IMR-90 (cell line): ENCODE measurements at regions not wholly inside any gene's neighbourhood (a gene's known extent, or its start where the extent isn't known, plus 50 kb on each side); places are given as distances from the start of the nearest gene placed in this dataset.

Source experiments
- ATAC-seq: fragments of 200-7000 bp; cut with Tn5 transposase; 2 replicates; pipeline ENCODE4 v1.9.1; 2020; ENCODE audit warnings: low read depth, mild to moderate bottlenecking, moderate library complexity
- BruUV-seq: library from RNA; stranded (reverse); fragments of 400-500 nt; replicated peaks from 2 replicates; lab custom pipeline; 2021; lab: Mats Ljungman, UMichigan
- CTCF ChIA-PET: fragments of 300-600 bp; formaldehyde crosslinking; extraction: SDS; loops from one replicate; lab custom pipeline; 2021; ENCODE audit warnings: antibody characterized with exemption; lab: Yijun Ruan, JAX
- POLR2A ChIA-PET: fragments of 300-600 bp; sonication (Branson Sonifier 250); formaldehyde crosslinking; loops from one replicate; lab custom pipeline; 2022; ENCODE audit warnings: antibody characterized with exemption; ENCODE audit not compliant: unreplicated experiment; lab: Charles Lee
- DNase-seq: peaks from one replicate; pipeline ENCODE4 v3.0.0; 2013
- H2AFZ ChIP-seq: replicated peaks from 2 replicates; pipeline ENCODE3; 2013; ENCODE audit warnings: low read length, mild to moderate bottlenecking; ENCODE audit not compliant: poor library complexity
- H2AK5ac ChIP-seq: 2 replicates; pipeline ENCODE4 v1.6.1; 2013; ENCODE audit warnings: low read depth, low read length, inconsistent platforms
- H2AK9ac ChIP-seq: replicated peaks from 2 replicates; pipeline ENCODE3; 2013; ENCODE audit warnings: mild to moderate bottlenecking, low read depth, low read length, moderate library complexity; ENCODE audit not compliant: poor library complexity
- H2BK120ac ChIP-seq: 2 replicates; pipeline ENCODE4 v1.6.1; 2013; ENCODE audit warnings: low read depth, low read length, inconsistent platforms
- H2BK15ac ChIP-seq: 3 replicates; pipeline ENCODE4 v1.6.1; 2013; ENCODE audit warnings: low read depth, low read length, inconsistent platforms
- H2BK20ac ChIP-seq: 2 replicates; pipeline ENCODE4 v1.6.1; 2013; ENCODE audit warnings: low read depth, mild to moderate bottlenecking, inconsistent platforms, low read length, moderate library complexity
- H2BK5ac ChIP-seq: 2 replicates; pipeline ENCODE4 v1.6.1; 2013; ENCODE audit warnings: mild to moderate bottlenecking, low read depth, low read length, inconsistent platforms; ENCODE audit not compliant: poor library complexity, severe bottlenecking
- H3K14ac ChIP-seq: replicated peaks from 2 replicates; pipeline ENCODE4 v1.6.1; 2013; ENCODE audit warnings: low read depth, low read length, inconsistent platforms
- H3K18ac ChIP-seq: 2 replicates; pipeline ENCODE4 v1.6.1; 2013; ENCODE audit warnings: low read depth, low read length, control low read depth
- H3K23ac ChIP-seq: 2 replicates; pipeline ENCODE4 v1.6.1; 2013; ENCODE audit warnings: low read depth, low read length, inconsistent platforms
- H3K27ac ChIP-seq: 2 replicates; pipeline ENCODE4 v1.5.1; 2013; ENCODE audit warnings: mild to moderate bottlenecking, control low read depth, low read length; ENCODE audit not compliant: insufficient read depth
- H3K27me3 ChIP-seq: 2 replicates; pipeline ENCODE4 v1.6.1; 2013; ENCODE audit warnings: low read length; ENCODE audit not compliant: control insufficient read depth, insufficient read depth
- H3K36me3 ChIP-seq: 2 replicates; pipeline ENCODE4 v1.6.1; 2013; ENCODE audit warnings: low read length, mixed read lengths; ENCODE audit not compliant: control insufficient read depth, insufficient read depth
- H3K4ac ChIP-seq: 2 replicates; pipeline ENCODE4 v1.6.1; 2013; ENCODE audit warnings: low read depth, low read length, inconsistent platforms
- H3K4me1 ChIP-seq: 2 replicates; pipeline ENCODE4 v1.6.1; 2013; ENCODE audit warnings: low read length, mixed read lengths; ENCODE audit not compliant: control insufficient read depth, insufficient read depth
- H3K4me2 ChIP-seq: 2 replicates; pipeline ENCODE4 v1.6.1; 2013; ENCODE audit warnings: low read depth, mild to moderate bottlenecking, control low read depth, low read length, moderate library complexity
- H3K4me3 ChIP-seq: 2 replicates; pipeline ENCODE4 v1.5.1; 2013; ENCODE audit warnings: low read depth, mild to moderate bottlenecking, control low read depth, low read length, moderate library complexity; ENCODE audit not compliant: insufficient read depth
- H3K56ac ChIP-seq: 2 replicates; pipeline ENCODE4 v1.6.1; 2013; ENCODE audit warnings: low read length, inconsistent platforms; ENCODE audit not compliant: insufficient read depth; ENCODE audit errors: extremely low read depth
- H3K79me1 ChIP-seq, 2 experiments: 2 replicates each; pipeline ENCODE4 v1.6.1; 2013; ENCODE audit warnings: low read length in 2 of 2, inconsistent platforms in 1 of 2, low read depth in 1 of 2
- H3K9ac ChIP-seq: 2 replicates; pipeline ENCODE4 v1.6.1; 2013; ENCODE audit warnings: low read depth, low read length, control low read depth
- H3K9me1 ChIP-seq: 2 replicates; pipeline ENCODE4 v1.6.1; 2013; ENCODE audit warnings: low read length, inconsistent platforms; ENCODE audit not compliant: insufficient read depth
- H3K9me3 ChIP-seq: 2 replicates; pipeline ENCODE4 v1.6.1; 2013; ENCODE audit warnings: low read length; ENCODE audit not compliant: control insufficient read depth, insufficient read depth
- H4K20me1 ChIP-seq: 2 replicates; pipeline ENCODE4 v1.6.1; 2013; ENCODE audit warnings: low read length, inconsistent platforms; ENCODE audit not compliant: insufficient read depth
- H4K5ac ChIP-seq: 2 replicates; pipeline ENCODE4 v1.6.1; 2013; ENCODE audit warnings: mild to moderate bottlenecking, low read depth, low read length, control low read depth
- H4K8ac ChIP-seq, 2 experiments: 2 replicates each; pipeline ENCODE4 v1.6.1; 2013; ENCODE audit warnings: low read depth in 2 of 2, low read length in 2 of 2, control low read depth in 1 of 2, inconsistent platforms in 1 of 2
- H4K91ac ChIP-seq: 2 replicates; pipeline ENCODE4 v1.6.1; 2013; ENCODE audit warnings: low read depth, low read length, inconsistent platforms; ENCODE audit not compliant: insufficient read depth
- MAZ ChIP-seq: IDR thresholded peaks from 2 replicates; pipeline ENCODE4 v1.6.1; 2012; ENCODE audit warnings: low read depth, mild to moderate bottlenecking, low read length, improper control_type of control experiment, moderate library complexity, borderline replicate concordance
- POLR2A ChIP-seq: IDR thresholded peaks from 2 replicates; pipeline ENCODE4 v1.6.1; 2012; ENCODE audit warnings: mild to moderate bottlenecking, low read depth, low read length
- WGBS, 2 experiments: methylation state at CpG; one replicate each; pipeline versions ENCODE4 v1.1.5 to v1.1.7; 2013; ENCODE audit warnings: missing lambda C conversion rate in 2 of 2; ENCODE audit not compliant: insufficient read length in 1 of 2; ENCODE audit errors: extremely low coverage in 2 of 2; 5-methylcytosine and 5-hydroxymethylcytosine counted together
- dilution Hi-C: fragments of 300-500 bp; cut with HindIII; formaldehyde crosslinking; loops from one replicate; pipeline ENCODE4 v1.14.3; 2018; ENCODE audit warnings: low sequenced_read_pairs; ENCODE audit not compliant: unreplicated experiment
- in situ Hi-C: fragments of 300-500 bp; cut with MboI; formaldehyde crosslinking; loops from 3 replicates; pipeline ENCODE4 v1.14.3; 2019; ENCODE audit warnings: low sequenced_read_pairs, inconsistent platforms, mixed read lengths
- intact Hi-C: fragments of 100-400 bp; cut with micrococcal nuclease; formaldehyde crosslinking; loops from 2 replicates; pipeline ENCODE4 v1.10.0; 2022

GRCh38 chr3:124599779-124600693 is 130.2 kb upstream of the UMPS start:
- Histone ChIP-seq H2AK9ac (no peak overlapping the region), H3K9ac (no peak overlapping the region), H2BK5ac (no peak overlapping the region), H2BK20ac (no peak overlapping the region), H2AK5ac (no peak overlapping the region), H3K4ac (no peak overlapping the region), H3K14ac (no peak overlapping the region), H3K4me2 (no peak overlapping the region), H3K4me1 (no peaks in the 10 kb centered on the region), H3K27me3 (peaks cover 19% of the 10 kb centered on the region), H3K4me3 (no peak overlapping the region), H3K9me1 (no peaks in the 10 kb centered on the region), H2AFZ (no peak overlapping the region), H4K20me1 (no peaks in the 10 kb centered on the region; the same call in 1 of the 2 replicates), H3K18ac (no peak overlapping the region), H3K9me3 (no peaks in the 10 kb centered on the region), H3K56ac (no peak overlapping the region), H4K91ac (no peak overlapping the region), H3K27ac (no peak overlapping the region), H3K36me3 (no peaks in the 10 kb centered on the region), H2BK120ac (no peak overlapping the region), H3K23ac (no peak overlapping the region), H4K5ac (no peak overlapping the region), H3K79me1 (no peaks in the 10 kb centered on the region), H2BK15ac (no peak overlapping the region), H4K8ac (no peak overlapping the region)
- CTCF ChIA-PET, result no interaction called here
- peak; percentile 4 for DNase-seq
- intact Hi-C loops (no loop called here), dilution Hi-C loops (no loop called here), in situ Hi-C loops (no loop called here)
- no TSS peak for BruUV-seq
- no peak for ATAC-seq
- POLR2A ChIA-PET, result no interaction called here
- TF ChIP-seq POLR2A (no peak), MAZ (no peak)
- WGBS, 2 experiments, result no CpG with 5 or more reads among the region's 4 CpGs
